ENCODE measurements at regions not wholly inside any gene's neighbourhood (a gene's known extent, or its start where the extent isn't known, plus 50 kb on each side); places are given as distances from the start of the nearest gene placed in this dataset.
"Not testable (repeated sequence)": the region's sequence is repeated elsewhere in the genome, so short reads cannot be mapped to it uniquely, and the experiment has no call there.

- no peak for DNase-seq (ENCODE audit: low read depth)
- H3K4me3 ChIP-seq (ENCODE audit: control insufficient read depth, low read depth, low read length) = no peak overlapping the region
- TF ChIP-seq, protein P1, sequence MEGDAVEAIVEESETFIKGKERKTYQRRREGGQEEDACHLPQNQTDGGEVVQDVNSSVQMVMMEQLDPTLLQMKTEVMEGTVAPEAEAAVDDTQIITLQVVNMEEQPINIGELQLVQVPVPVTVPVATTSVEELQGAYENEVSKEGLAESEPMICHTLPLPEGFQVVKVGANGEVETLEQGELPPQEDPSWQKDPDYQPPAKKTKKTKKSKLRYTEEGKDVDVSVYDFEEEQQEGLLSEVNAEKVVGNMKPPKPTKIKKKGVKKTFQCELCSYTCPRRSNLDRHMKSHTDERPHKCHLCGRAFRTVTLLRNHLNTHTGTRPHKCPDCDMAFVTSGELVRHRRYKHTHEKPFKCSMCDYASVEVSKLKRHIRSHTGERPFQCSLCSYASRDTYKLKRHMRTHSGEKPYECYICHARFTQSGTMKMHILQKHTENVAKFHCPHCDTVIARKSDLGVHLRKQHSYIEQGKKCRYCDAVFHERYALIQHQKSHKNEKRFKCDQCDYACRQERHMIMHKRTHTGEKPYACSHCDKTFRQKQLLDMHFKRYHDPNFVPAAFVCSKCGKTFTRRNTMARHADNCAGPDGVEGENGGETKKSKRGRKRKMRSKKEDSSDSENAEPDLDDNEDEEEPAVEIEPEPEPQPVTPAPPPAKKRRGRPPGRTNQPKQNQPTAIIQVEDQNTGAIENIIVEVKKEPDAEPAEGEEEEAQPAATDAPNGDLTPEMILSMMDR (IDR thresholded peaks at IDR 0.05; ENCODE audit: control insufficient read depth, insufficient read depth, low read depth, low read length, missing control alignments) = peak; percentile 36
Observed at GRCh38 chr9:90142580-90142979, 500.0 kb downstream of the DIRAS2 start.

DNA sequence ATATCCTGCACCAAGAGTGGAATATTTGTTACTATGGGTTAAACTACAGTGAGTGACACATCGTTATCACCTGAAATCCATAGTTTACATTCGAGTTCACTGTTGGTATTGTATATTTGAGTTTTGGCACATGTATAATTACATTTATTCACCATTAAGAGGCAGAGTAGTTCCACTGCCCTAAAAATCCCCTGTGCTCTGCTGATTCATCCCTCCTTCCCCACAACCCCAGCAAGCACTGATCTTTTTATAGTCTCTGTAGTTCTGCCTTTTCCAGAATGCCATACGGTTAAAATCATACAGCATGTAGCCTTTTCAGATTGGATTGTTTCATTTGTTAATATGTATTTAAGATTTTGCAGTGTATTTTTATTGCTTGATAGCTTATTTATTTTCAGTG, 495.2 kb downstream of the DIRAS2 start:
- TF ChIP-seq, protein P1 (IDR thresholded peaks at IDR 0.05; ENCODE audit: control insufficient read depth, insufficient read depth, low read depth, low read length, missing control alignments) = no peak
- H3K4me3 ChIP-seq (ENCODE audit: control insufficient read depth, low read depth, low read length) = no peak overlapping the region
- DNase-seq (ENCODE audit: low read depth) = no peak

- TF ChIP-seq, protein P1 (IDR thresholded peaks at IDR 0.05; ENCODE audit: control insufficient read depth, insufficient read depth, low read depth, low read length, missing control alignments) = no peak
- H3K4me3 ChIP-seq (ENCODE audit: control insufficient read depth, low read depth, low read length) = no peak overlapping the region
- DNase-seq (ENCODE audit: low read depth) = no peak
Observed at GRCh38 chr9:90156318-90156717, 486.3 kb downstream of the DIRAS2 start.

GRCh38 chr9:90162326-90162725, 480.3 kb downstream of the DIRAS2 start:
- TF ChIP-seq, protein P1 (IDR thresholded peaks at IDR 0.05; ENCODE audit: control insufficient read depth, insufficient read depth, low read depth, low read length, missing control alignments) = no peak
- DNase-seq (ENCODE audit: low read depth) = no peak
- no peak overlapping the region for H3K4me3 ChIP-seq (ENCODE audit: control insufficient read depth, low read depth, low read length)

- TF ChIP-seq, protein P1 (IDR thresholded peaks at IDR 0.05; ENCODE audit: control insufficient read depth, insufficient read depth, low read depth, low read length, missing control alignments) = no peak
- H3K4me3 ChIP-seq (ENCODE audit: control insufficient read depth, low read depth, low read length) = no peak overlapping the region
- no peak for DNase-seq (ENCODE audit: low read depth)
Observed at GRCh38 chr9:90162819-90163218, 479.8 kb downstream of the DIRAS2 start.

DNA sequence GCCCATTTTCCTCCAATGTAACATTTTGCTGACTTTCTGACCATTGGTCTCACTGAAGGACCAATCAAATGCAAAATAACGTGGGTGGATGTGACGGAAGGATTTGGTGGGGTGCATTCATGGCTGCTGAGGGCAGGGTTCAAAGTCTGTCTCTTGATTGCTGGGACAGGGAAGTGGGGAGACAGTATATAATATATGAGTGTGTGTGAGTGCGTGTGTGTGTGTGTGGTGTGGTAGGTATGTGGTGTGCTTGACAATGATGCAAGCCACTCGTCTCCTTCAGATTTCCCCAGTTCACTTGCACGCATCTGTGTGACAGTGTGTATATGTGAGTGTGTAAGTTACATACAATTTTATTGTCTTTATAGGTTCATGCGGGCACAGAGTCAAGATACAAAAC, 477.3 kb downstream of the DIRAS2 start:
- DNase-seq (ENCODE audit: low read depth) = no peak
- no peak overlapping the region for H3K4me3 ChIP-seq (ENCODE audit: control insufficient read depth, low read depth, low read length)
- TF ChIP-seq, protein P1 (IDR thresholded peaks at IDR 0.05; ENCODE audit: control insufficient read depth, insufficient read depth, low read depth, low read length, missing control alignments) = no peak

DNA sequence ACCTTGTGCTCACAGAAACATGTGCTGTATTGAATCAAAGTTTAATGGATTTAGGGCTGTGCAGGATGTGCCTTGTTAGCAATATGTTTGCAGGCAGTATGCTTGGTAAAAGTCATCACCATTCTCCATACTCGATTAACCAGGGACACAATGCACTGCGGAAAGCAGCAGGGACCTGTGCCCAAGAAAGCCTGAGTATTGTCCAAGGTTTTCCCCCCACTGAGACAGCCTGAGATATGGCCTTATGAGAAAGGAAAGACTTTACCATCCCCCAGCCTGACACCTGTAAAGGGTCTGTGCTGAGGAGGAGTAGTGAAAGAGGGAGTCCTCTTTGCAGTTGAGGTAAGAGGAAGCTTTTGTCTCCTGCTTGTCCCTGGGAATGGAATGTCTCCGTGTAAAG, 476.2 kb downstream of the DIRAS2 start:
- H3K4me3 ChIP-seq (ENCODE audit: control insufficient read depth, low read depth, low read length); DNase-seq (ENCODE audit: low read depth): not testable (repeated sequence)
